ENCODE measurements at regions not wholly inside any gene's neighbourhood (a gene's known extent, or its start where the extent isn't known, plus 50 kb on each side); places are given as distances from the start of the nearest gene placed in this dataset.

GRCh38 chr10:83165265-83165664 is 974.0 kb upstream of the GHITM start:
- no peak for DNase-seq (ENCODE audit: low spot score)

GRCh38 chr10:83166344-83166743 is 973.0 kb upstream of the GHITM start:
- no peak for DNase-seq (ENCODE audit: low spot score)

- DNase-seq (ENCODE audit: low spot score), result no peak
Measured at GRCh38 chr10:83167081-83167480, 972.2 kb upstream of the GHITM start.

GRCh38 chr10:83176901-83177300 is 962.4 kb upstream of the GHITM start:
- no peak for DNase-seq (ENCODE audit: low spot score)

- no peak for DNase-seq (ENCODE audit: low spot score)
Measured at GRCh38 chr10:83178526-83178925, 960.8 kb upstream of the GHITM start.

- no peak for DNase-seq (ENCODE audit: low spot score)
Measured at GRCh38 chr10:83179371-83179770, 959.9 kb upstream of the GHITM start.

GRCh38 chr10:83182076-83182475 is 957.2 kb upstream of the GHITM start:
- no peak for DNase-seq (ENCODE audit: low spot score)

- no peak for DNase-seq (ENCODE audit: low spot score)
Measured at GRCh38 chr10:83184641-83185040, 954.7 kb upstream of the GHITM start.

- no peak for DNase-seq (ENCODE audit: low spot score)
Measured at GRCh38 chr10:83190614-83191013, 948.7 kb upstream of the GHITM start.

GRCh38 chr10:83193026-83193425 is 946.3 kb upstream of the GHITM start:
- no peak for DNase-seq (ENCODE audit: low spot score)

- no peak for DNase-seq (ENCODE audit: low spot score)
Measured at GRCh38 chr10:83195021-83195420, 944.3 kb upstream of the GHITM start.

- no peak for DNase-seq (ENCODE audit: low spot score)
Measured at GRCh38 chr10:83199374-83199773, 939.9 kb upstream of the GHITM start.

- DNase-seq (ENCODE audit: low spot score), result no peak
Measured at GRCh38 chr10:83205861-83206260, 933.4 kb upstream of the GHITM start.

- DNase-seq (ENCODE audit: low spot score), result no peak
Measured at GRCh38 chr10:83212632-83213334, 926.5 kb upstream of the GHITM start.

- no peak for DNase-seq (ENCODE audit: low spot score)
Measured at GRCh38 chr10:83214136-83214535, 925.2 kb upstream of the GHITM start.

GRCh38 chr10:83218205-83218604 is 921.1 kb upstream of the GHITM start:
- DNase-seq (ENCODE audit: low spot score), result no peak

- no peak for DNase-seq (ENCODE audit: low spot score)
Measured at GRCh38 chr10:83222300-83222699, 917.0 kb upstream of the GHITM start.

GRCh38 chr10:83222832-83223742 is 916.2 kb upstream of the GHITM start:
- no peak for DNase-seq (ENCODE audit: low spot score)

- DNase-seq (ENCODE audit: low spot score), result no peak
Measured at GRCh38 chr10:83225781-83226180, 913.5 kb upstream of the GHITM start.

- no peak for DNase-seq (ENCODE audit: low spot score)
Measured at GRCh38 chr10:83229991-83230390, 909.3 kb upstream of the GHITM start.

GRCh38 chr10:83233691-83234090 is 905.6 kb upstream of the GHITM start:
- no peak for DNase-seq (ENCODE audit: low spot score)

GRCh38 chr10:83248106-83248631 is 891.1 kb upstream of the GHITM start:
- no peak for DNase-seq (ENCODE audit: low spot score)

GRCh38 chr10:83250396-83250795 is 888.9 kb upstream of the GHITM start:
- DNase-seq (ENCODE audit: low spot score), result no peak
